DMS 273 (cell line): ENCODE measurements at regions not wholly inside any gene's neighbourhood (a gene's known extent, or its start where the extent isn't known, plus 50 kb on each side); places are given as distances from the start of the nearest gene placed in this dataset.
"Not testable (repeated sequence)": the region's sequence is repeated elsewhere in the genome, so short reads cannot be mapped to it uniquely, and the experiment has no call there.

ENCODE experiments used
- DNase-seq: peaks from one replicate; lab custom pipeline; 2025; ENCODE audit not compliant: unreplicated experiment; lab: John Stamatoyannopoulos, UW

DNA sequence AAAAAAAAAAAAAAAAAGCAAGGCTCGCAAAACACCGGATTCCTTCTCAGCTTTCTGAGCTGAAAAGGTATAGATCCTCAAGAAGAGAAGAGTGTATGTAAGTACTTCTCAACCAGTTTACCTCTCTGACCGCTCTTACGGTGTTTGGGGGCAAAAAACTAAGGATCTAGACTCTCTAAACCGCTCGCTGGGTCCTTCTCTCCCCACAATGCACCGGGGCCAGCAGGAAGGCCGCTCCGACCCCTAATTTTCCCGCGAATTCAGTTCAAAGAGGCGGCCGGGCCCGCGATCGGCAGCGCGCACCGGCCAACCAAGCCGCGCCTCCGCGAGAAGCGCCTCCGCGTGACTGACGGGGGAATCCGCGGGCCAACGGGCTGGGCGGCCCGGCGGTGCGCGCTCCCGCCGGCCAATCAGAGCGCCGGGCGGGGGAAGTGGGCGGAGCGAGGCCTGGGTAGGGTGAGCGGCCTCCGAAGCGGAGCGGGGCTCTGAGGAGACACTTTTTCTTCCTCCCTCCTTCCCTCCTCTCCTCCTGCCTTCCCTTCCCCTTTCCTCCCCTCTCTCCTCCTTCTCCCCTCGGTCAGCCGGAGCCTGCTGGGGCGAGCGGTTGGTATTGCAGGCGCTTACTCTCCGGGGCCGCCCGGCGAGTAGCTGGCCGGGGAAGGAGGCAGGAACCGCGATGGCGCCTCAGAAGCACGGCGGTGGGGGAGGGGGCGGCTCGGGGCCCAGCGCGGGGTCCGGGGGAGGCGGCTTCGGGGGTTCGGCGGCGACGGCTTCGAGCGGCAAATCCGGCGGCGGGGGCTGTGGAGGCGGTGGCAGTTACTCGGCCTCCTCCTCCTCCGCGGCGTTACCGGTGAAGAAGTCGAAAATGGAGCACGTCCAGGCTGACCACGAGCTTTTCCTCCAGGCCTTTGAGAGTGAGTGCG is 93.0 kb downstream of the CRLF3 start:
- DNase-seq: peak; percentile 94

DNA sequence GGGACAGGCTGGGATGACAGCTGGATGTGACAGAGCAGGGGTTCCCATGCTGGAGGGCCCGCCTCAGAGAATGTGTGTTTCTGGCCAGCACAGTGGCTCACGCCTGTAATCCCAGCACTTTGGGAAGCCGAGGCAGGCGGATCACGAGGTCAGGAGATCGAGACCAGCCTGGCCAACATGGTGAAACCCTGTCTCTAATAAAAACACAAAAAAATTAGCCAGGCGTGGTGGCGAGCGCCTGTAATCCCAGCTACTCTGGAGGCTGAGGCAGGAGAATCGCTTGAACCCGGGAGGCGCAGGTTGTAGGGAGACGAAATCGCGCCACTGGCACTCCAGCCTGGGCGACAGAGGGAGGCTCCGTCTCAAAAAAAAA is 93.7 kb downstream of the CRLF3 start:
- DNase-seq: not testable (repeated sequence)

DNA sequence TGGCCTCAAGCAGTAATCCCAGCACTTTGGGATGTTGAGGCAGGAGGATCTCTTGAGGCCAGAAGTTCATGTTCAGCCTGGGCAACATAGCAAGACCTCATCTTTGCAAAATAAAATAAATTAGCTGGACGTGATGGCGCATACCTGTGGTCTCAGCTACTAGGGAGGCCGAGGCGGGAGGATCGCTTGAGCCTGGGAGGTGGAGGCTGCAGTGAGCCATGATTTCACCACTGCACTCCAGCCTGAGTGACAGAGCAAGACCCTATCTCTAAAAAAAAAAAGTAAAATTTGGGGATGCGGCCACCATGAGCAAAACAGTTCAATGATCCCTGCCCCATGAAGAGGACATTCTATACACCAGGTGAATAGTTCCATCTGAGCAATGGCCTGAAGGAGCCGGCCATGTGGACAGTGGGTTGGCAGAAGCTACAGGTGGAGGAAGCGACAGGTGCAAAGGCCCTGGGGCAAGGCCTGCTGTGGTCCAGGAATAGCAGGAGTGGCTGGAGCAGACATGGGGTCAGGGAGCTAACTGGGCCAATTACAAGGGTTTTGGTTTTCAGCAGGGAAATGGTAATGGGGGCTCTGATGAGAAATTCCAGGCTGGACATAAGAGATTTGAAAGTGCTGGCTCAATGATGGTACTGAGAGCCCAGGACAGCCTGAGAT is 94.2 kb downstream of the CRLF3 start:
- DNase-seq: not testable (repeated sequence)

DNA sequence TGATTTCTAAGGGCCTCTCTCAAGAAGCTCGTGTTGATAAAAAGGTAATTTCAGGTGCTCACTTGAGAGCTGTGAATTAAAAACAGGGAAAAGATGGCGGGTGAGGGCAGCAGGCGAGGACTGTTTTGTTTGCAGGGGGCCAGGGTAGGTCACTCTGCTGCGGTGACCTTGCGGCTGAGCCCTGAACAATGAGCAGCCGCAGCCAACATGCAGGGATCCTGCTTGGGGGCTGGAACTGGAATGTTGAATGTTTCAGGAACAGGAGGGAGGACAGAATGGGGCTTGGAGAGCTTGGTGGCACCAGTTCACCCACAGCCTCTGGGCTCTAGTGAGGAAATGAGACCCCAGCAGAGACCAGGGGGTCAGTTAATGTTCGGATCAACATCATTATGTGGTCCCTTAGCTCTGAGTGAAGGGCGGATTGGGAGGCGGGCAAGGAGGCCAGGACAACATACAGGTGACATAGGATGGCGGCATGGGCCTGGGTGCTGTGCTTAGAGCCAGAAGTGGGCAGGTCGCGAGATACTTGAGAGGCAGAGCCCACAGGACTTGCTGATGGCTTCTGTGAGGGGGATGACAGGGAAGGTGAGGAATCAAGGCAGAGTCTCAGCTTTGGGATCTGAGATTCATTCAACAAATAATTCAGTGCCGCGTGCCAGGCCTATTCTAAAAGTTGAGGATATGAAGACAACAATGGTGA is 94.9 kb downstream of the CRLF3 start:
- not testable (repeated sequence) for DNase-seq

DNA sequence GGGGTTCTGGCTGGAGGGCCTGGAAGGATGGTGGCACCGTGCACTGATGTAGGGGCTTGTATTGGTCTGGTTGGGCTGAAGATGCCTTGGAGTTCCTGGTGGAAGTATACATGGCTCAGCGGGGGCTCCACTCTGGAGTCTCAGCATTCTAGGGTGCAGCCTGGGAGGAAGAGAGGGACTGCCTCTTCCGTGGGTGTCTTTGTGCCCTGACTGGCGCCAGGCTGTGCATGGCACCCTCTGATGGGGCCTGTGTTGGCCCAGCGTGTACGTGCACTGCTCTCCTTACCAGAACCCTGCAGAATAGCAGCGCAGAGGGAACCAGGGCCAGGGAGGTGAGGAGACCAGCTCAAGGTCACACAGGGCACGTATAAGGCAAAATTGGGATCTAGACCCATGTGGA is 97.0 kb downstream of the CRLF3 start:
- DNase-seq: not testable (repeated sequence)

DNA sequence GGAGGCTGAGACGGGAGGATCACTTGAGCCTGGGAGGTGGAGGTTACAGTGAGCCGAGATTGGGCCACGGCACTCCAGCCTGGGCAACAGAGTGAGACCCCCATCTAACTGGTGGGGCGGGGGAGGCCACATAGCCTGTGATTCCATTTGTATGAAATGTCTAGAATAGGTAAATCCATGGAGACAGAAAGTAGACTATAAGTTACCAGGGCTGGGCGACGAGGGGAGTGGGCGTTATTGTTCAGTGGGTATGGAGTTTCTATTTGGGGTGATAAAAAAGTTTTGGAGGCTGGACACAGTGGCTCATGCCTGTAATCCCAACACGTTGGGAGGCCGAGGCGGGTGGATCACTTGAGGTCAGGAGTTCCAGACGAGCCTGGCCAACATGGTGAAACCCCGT is 97.8 kb downstream of the CRLF3 start:
- not testable (repeated sequence) for DNase-seq

DNA sequence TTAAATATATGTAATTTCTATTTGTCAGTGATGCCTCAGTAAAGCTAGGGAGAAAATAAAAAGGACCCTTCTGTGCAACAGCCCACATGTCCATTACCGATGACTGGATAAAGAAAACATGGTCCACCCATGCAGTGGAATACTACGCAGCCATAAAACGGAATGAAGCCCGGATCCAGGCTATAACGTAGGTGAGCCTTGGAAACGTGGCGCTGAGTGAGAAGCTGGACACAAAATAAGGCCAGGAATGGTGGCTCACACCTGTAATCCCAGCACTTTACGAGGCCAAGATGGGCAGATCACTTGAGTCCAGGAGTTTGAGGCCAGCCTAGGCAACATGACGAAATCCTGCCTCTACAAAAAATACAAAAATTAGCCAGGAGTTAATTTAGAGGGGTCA is 98.2 kb downstream of the CRLF3 start:
- DNase-seq: not testable (repeated sequence)

DNA sequence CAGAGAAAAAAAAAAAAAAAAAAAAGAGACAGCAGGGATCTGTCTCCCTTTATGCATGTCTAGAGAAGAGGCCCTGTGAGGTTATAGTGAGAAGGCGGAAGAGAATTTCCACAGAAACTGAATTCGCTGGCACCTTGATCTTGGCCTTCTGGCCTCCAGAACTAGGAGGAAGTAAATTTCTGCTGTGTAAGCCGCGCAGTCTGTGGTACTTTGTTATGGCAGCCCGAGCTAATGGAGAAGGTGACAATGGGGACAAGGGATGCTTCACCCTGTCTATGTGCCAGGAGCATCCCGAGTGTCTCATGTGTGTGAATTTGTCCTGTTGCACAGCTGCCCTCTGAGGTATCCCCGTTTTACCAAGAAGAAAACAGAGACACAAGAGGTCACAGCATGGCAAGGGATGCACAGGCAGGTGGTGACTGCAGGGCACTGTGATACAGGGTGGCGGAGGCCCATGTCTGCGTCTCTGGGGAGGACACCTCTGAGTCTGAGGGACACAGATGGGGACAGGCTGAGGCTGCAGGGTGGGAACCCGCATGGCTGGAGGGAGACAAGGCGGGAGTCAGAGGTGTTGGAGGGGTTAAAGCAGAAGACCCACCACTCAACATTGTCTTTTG is 100.3 kb downstream of the CRLF3 start:
- DNase-seq: not testable (repeated sequence)

DNA sequence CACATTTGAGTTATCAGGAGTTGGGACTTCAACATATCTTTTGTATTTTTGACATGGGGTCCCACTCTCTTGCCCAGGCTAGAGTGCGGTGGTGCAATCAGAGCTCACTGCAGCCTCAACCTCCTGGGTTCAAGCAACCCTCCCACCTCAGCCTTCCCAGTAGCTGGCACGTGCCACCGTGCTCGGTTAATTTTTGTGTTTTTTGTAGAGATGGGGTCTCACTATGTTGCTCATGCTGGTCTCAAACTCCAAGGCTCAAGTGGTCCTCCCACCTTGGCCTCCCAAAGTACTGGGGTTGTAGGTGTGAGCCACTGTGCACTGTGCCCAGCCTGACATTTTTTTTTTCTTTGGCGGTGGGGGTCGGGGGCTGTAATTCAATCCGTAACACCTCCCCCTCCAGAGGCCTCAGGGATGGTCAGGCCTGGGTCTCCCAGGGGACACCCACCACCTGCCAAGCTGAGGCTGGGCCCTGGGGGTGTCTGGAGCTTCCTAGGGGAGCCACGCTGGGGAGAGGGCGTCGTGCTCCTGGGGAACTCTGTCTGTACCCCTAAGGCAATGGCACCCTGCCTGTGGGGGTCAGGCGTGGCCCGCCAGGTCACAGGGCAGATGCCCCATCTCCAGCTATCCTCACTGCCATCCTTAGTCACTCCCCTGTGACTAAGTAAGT is 102.2 kb downstream of the CRLF3 start:
- DNase-seq: not testable (repeated sequence)

DNA sequence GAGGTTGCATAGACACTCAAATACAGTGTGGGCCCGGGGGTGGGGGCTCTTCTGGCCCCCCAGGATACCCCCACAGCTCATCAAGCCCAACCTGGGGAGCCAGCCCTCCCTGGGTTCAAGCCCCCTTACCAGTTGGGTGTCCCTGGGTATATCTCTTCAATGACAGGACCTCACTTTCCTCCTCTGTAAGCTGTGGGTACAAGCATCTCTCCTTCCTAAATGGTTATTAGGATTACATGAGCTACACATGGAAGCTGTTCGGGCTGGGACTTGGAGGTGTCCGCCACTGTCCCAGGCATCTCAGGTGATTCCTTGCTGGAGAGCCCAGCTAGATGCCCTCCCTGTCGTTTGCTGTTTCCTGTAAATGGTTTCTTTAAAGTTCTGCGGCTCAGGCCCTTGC is 103.5 kb downstream of the CRLF3 start:
- not testable (repeated sequence) for DNase-seq

DNA sequence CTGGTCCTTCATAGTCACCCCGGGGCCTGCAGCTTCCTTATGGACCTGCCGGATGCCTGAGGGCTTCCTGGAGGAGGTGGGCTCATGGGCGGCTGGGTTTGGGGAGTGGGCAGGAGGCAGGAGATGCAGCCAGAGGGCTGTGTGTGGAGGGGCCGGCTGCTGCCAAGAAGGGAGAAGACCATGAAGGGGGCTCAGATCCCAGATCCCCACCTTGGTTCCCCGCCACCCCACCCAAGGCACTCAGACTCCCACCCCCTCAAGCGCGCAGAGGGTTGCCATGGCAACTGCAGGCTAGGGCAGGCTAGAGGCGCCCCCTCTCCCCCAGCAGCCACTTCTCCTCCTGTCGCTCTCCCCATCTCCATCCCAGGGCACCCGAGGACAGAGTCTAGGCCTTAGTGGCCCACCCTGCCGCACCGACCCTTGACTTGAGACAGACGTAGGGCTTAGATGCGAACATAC is 104.5 kb downstream of the CRLF3 start:
- DNase-seq: no peak

DNA sequence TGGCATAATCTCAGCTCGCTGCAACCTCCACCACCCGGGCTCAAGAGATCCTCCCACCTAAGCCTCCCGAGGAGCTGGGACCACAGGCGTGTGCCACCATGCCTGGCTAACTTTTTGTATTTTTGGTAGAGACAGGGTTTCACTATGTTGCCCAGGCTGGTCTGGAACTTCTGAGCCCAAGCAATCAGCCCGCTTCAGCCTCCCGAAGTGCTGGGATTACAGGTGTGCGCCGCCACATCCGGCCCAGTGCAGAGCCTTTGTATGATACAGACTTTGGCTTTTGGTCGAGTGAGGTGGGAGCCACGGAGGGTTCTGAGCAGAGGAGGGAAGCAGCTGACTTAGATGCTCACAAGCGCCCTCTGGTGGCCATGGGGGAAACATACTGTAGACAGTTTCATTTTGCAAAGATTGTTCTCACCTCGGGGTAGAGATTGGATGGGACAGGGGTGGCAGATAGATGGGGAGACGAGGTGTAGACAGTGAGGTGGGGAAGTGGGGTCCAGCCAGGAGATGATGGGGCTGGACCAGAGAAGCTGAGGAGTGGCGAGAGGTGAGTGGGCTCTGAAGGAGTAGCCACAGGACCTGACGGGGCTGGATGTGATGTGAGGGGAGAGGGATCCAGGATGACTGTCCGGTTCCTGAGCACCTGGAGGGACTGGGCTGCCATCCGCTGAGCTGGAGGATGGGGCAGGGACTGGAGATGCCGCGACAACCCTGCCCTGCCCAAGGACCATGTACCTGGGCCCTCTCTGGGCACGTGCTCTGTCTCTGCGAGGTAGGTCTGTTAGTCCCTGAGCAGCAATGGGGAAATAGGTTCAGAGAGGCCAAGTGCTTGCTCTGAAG is 105.1 kb downstream of the CRLF3 start:
- peak; percentile 75 for DNase-seq

DNA sequence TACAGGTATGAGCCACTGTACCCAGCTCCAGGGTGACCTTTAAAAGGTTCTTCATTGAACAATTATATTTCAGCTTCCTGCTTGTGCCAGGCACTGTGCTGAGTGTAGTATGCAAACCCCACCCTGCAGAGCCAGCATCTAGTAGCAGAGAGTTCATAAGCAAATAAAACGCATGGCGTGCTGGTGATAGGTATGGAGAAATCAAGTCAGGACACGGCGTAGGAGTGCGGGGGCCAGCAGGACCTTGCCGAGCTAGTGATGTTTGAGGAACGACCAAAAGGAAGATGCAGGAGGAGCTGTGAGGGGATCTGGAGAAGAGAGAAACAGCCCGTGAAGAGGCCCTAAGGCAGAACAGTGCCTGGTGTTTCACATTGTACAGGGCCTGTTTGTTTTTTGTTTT is 105.8 kb downstream of the CRLF3 start:
- DNase-seq: not testable (repeated sequence)

DNA sequence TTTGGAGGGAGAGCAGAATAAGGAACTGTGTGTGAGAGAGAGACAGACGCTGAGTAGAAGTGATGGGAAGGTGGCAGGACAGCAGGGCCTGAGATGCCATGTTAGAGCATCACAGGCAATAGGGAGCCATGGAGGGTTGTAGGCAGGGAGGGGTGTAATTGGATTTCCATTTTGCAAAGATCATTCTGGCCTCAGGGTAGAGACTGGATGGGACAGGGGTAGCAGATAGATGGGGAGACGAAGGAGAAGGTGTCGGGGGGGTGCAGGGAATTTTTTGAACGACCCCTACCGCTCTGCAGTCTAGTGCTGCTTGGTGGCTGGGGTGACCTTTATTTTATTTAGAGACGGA is 106.4 kb downstream of the CRLF3 start:
- DNase-seq: not testable (repeated sequence)

DNA sequence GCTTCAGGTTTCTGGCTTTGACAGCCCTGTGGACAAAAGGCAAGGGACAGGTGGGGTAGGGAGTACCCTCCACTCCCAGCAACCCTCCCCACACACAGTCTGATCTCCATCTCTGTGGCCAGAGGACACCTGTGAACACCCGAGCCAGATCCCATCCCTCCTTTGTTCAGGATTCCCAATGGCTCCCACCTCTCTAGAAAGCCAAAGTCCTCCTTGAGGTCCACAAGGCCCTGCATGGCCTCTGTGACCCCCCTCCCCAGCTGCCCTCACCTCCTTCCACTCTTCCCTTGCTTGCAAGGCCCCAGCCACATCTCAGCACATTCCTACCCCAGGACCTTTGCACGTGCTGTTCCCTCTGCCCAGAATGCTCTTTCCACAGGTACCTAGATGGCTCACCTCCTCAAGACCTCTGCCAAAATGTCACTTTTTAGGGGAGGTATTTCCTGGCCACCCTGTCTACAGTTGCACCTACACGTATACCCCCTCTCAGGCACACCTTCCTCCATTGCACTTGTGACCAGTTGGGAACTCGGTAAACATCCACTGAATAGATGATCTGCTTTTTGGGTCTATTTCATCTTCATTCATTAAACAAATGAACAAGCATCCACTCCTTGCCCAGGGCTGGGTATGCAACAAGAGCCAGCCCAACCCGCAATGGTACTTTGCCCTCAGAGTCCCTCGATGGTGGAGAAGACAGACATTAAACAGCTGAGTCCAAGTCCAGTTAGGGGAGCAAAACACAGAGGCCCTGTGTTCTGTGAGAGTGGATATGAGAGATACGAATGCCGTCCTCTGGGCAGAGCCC is 107.0 kb downstream of the CRLF3 start:
- DNase-seq: no peak

DNA sequence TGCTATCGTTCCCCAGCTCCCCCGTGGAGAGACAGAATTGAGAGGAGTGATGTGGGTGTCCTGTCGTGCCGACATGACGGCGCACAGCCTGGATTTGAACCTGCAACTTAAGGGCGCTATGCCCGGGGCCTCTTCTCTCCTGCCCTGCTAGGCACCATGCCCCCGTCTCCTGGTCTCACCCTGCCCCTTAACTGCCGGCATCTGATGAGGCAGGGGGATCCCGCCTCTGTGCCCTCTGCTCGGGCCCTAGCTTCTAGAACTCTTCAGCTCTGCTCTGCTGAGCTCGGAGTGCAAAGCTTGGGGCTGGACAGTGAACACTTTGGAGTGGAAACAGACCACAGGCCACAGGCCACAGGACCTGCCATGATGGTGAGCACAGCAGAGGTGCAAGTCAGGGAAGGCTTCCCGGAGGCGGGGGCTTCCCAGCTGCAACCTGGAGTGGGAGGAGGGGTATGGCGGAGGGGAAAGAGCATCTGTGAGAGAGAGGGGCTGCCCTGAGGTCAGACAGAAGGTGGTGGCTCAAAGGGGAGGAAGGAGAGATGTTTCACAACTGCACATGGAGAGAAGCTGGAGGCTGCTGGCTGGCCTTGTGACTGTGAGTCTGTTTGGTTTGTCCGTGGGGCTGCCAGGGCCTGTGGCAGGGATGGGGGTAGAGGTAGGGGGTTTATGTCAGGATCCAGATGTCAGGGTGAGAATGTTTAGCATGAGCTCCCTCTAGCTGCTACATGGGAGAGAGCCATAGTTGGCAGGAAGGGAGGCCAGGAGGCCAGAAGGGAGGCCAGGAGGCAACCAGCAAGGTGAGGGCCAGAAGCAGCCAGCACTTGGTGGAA is 107.8 kb downstream of the CRLF3 start:
- peak; percentile 70 for DNase-seq

DNA sequence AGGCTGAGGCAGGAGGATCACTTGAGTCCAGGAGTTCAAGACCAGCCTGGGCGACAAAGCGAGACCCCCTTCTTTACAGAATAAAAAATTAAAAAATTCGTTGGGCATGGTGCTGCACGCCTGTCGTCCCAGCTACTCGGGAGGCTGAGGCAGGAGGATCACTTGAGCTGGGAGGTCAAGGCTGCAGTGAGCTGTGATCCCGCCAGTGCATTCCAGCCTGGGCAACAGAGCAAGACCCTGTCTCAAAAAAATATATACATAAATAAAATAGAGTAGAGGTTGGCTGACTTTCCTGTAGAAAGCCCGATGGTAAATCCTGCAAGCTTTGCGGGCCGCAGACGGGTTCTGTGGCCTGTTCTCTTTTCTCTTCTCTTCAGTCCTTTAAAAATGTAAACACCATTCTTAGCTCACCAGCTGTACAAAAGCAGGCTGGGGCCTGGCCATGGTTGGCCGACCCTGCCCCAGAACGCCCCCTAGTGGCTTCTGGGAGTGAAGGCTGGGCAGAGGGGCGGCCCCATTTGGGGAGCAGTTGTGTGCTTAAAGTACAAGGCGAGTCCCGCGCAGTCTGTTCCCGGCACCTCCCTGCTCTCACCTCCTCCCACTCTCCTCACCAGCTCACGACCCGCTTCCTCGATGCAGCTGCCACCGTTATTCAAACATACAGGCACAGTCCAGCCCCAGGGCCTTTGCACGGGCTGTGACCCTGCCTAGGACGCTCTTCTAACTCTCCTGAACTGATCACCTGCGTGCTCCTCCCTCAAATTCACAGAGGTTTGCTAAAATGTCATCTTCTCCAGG is 109.5 kb downstream of the CRLF3 start:
- peak; percentile 73 for DNase-seq
